ENCODE measurements at regions not wholly inside any gene's neighbourhood (a gene's known extent, or its start where the extent isn't known, plus 50 kb on each side); places are given as distances from the start of the nearest gene placed in this dataset.

GRCh38 chr7:1380821-1381580 lies 78.3 kb downstream of the MICALL2 start:
- ATAC-seq: no peak
- TF ChIP-seq IRF1 (CRISPR knock-in tag; IDR thresholded peaks at IDR 0.05) (no peak), GTF2I (CRISPR knock-in tag; conservative IDR thresholded peaks at IDR 0.05) (no peak), RELA (CRISPR knock-in tag; IDR thresholded peaks at IDR 0.05; ENCODE audit: borderline replicate concordance) (no peak), ZSCAN18 (CRISPR knock-in tag; IDR thresholded peaks at IDR 0.05) (no peak), ERG (CRISPR knock-in tag; IDR thresholded peaks at IDR 0.05) (no peak), FOXK1 (CRISPR knock-in tag; IDR thresholded peaks at IDR 0.05) (no peak), ZNF396 (CRISPR knock-in tag; IDR thresholded peaks at IDR 0.05; ENCODE audit: borderline replicate concordance) (no peak), SOX15 (CRISPR knock-in tag; IDR thresholded peaks at IDR 0.05) (no peak), ZNF281 (CRISPR knock-in tag; IDR thresholded peaks at IDR 0.05) (no peak), NR1H2 (CRISPR knock-in tag; IDR thresholded peaks at IDR 0.05) (no peak), ZNF232 (CRISPR knock-in tag; IDR thresholded peaks at IDR 0.05) (no peak), ZNF416 (CRISPR knock-in tag; IDR thresholded peaks at IDR 0.05) (no peak), TEAD1 (CRISPR knock-in tag; IDR thresholded peaks at IDR 0.05) (no peak), ETV6 (CRISPR knock-in tag; IDR thresholded peaks at IDR 0.05) (no peak), MAX (CRISPR knock-in tag; IDR thresholded peaks at IDR 0.05) (no peak), ATF1 (CRISPR knock-in tag; IDR thresholded peaks at IDR 0.05) (no peak), RORB (CRISPR knock-in tag; IDR thresholded peaks at IDR 0.05) (no peak), OVOL2 (CRISPR knock-in tag; IDR thresholded peaks at IDR 0.05; ENCODE audit: borderline replicate concordance) (no peak), ZNF121 (CRISPR knock-in tag; IDR thresholded peaks at IDR 0.05) (no peak)
- Mint-ChIP-seq H3K4me3 (no peak overlapping the region), H3K4me1 (no peaks in the 10 kb centered on the region), H3K27ac (no peak overlapping the region), H3K27me3 (ENCODE audit: low read depth) (no peaks in the 10 kb centered on the region), H3K36me3 (no peaks in the 10 kb centered on the region), H3K9me3 (no peaks in the 10 kb centered on the region)
- no peak for DNase-seq (ENCODE audit: low spot score)
- POLR2A ChIA-PET: no interaction called here
- CTCF ChIA-PET: interaction anchor here (0.7 kb wide), 1 partner anchor 446 kb away, joined by 7 read pairs; no protein-coding TSS in a partner anchor

Measured in WTC11 (cell line).